Astrocyte of the spinal cord (primary cell): ENCODE measurements at regions not wholly inside any gene's neighbourhood (a gene's known extent, or its start where the extent isn't known, plus 50 kb on each side); places are given as distances from the start of the nearest gene placed in this dataset.
A peak's percentile ranks its signal among the peaks of the same experiment; 100 is the strongest.

ENCODE experiments used
- DNase-seq: peaks from one replicate; pipeline ENCODE4 v3.0.0; 2011; ENCODE audit warnings: low read depth, low spot score
- H3K4me3 ChIP-seq: 2 replicates; pipeline ENCODE4 v1.5.1; 2011; ENCODE audit warnings: low read depth, mild to moderate bottlenecking, low read length, moderate library complexity
- in situ Hi-C: cut with HindIII; loops from 2 replicates; pipeline ENCODE4 v1.10.0; 2017; ENCODE audit warnings: low sequenced_read_pairs
- TF ChIP-seq, protein P1 (sequence below): IDR thresholded peaks from 2 replicates; pipeline ENCODE4 v1.5.1; 2012; ENCODE audit warnings: low read depth, mild to moderate bottlenecking, low read length, inconsistent platforms

DNA sequence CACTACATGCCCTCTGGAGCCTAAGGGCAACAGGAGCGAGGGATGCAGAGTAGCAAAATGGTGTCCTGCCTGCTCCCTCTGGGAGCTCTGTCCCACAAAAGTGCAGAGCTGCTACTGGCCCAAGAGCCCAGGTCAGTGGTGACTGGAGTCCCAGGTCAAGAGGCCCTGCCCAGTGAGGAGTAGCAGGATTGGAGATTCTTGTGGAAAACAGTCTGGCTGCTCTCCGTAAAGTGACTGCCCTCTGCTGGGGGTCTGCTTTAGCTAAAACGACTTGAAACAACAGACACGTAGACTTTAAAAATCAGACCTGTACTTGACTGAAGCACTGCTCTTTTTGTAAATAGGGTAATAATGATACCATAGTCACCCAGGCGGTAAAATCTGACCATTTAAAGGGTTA lies 917.0 kb downstream of the MAT2B start:
- TF ChIP-seq, protein P1, sequence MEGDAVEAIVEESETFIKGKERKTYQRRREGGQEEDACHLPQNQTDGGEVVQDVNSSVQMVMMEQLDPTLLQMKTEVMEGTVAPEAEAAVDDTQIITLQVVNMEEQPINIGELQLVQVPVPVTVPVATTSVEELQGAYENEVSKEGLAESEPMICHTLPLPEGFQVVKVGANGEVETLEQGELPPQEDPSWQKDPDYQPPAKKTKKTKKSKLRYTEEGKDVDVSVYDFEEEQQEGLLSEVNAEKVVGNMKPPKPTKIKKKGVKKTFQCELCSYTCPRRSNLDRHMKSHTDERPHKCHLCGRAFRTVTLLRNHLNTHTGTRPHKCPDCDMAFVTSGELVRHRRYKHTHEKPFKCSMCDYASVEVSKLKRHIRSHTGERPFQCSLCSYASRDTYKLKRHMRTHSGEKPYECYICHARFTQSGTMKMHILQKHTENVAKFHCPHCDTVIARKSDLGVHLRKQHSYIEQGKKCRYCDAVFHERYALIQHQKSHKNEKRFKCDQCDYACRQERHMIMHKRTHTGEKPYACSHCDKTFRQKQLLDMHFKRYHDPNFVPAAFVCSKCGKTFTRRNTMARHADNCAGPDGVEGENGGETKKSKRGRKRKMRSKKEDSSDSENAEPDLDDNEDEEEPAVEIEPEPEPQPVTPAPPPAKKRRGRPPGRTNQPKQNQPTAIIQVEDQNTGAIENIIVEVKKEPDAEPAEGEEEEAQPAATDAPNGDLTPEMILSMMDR, result peak; percentile 37
- no peak overlapping the region for H3K4me3 ChIP-seq
- in situ Hi-C loops, result no loop called here
- peak; percentile 26 for DNase-seq

DNA sequence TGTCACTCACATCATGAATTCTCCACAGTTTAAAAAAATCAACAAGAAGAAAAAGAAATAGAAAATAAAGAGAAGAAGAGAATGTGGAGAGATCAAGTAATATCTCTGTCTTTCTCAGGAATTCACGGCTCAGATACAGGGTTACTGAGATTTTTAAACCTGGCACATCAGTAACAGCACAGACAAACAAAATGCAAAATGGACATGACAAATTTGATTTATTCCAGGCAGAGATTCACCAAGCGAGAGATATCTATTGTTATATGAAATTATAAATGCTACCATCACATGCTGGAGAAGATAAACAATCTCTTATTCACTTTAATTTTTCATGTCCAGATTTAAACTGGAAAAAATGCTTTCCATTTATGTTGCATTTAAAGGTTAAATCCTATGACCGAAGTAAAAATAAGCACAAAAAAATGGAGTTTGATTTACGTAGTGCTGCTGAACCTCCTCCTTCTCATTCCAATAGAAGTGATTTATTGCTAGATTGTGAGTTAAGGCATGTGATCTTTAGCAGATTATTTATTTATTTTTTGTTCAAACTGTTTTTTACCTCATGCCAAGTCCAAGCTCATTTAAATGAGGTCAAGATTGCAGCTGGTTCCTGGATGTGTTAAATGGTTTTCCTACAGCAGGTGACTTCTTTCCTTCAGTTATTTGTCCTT lies 926.4 kb downstream of the MAT2B start:
- TF ChIP-seq, protein P1, result no peak
- H3K4me3 ChIP-seq, result no peak overlapping the region
- in situ Hi-C loops, result no loop called here
- no peak for DNase-seq

DNA sequence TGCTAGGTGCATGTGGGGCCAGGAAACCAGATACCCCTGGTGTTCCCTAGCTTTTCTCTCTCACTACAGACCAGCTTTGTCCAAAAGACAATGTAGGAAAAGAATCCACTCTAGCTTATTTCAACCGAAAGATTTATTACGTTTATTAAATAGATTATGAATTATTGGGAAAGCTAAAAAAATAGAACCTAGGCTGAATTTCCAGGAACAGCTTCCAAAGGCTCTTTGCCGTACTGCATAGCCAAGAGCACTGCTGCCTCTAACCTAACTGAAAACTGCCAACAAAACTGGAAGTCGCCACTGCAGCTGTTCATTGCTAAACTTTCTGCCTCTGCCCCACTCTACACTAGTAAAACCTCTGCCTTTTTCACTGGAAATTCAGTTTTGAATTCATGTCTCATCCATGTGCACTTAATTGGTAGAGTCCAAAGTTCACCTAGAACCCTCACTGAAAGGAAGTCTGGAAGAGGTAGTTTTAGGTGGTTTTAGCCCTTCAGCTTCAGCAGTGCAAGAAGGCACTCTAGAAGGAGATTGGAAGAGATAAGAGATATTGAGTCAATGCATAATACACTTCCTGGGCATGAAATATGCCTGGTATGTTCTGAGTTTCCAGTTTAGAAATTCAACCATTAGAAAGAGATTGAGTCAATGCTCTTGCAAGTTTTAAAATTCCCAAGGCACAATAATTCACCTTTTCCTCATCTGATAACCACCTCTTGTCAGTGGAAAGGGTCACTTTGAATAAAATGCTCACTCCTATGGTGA lies 927.9 kb downstream of the MAT2B start:
- no peak overlapping the region for H3K4me3 ChIP-seq
- DNase-seq, result peak; percentile 9
- TF ChIP-seq, protein P1, result no peak
- in situ Hi-C loops, result no loop called here

DNA sequence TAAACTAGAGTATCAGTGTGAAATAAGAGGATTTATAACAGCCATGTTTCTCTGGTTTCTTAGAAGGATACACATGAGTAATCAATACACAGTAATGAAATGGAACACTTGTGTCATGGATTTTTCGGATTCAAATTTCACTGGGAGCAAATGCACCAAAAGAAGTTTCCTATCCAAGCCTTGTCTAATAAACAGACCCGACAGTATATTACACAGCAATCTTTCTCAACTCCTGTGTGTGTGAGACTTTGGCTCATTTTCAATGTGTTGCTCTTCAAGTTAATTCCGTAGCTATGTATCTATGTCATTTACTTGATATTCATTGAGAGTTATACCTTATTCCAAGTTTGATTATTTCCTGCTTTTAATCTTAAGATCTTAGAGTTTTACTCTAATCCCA lies 930.2 kb downstream of the MAT2B start:
- in situ Hi-C loops, result no loop called here
- no peak for DNase-seq
- TF ChIP-seq, protein P1, result no peak
- no peak overlapping the region for H3K4me3 ChIP-seq

DNA sequence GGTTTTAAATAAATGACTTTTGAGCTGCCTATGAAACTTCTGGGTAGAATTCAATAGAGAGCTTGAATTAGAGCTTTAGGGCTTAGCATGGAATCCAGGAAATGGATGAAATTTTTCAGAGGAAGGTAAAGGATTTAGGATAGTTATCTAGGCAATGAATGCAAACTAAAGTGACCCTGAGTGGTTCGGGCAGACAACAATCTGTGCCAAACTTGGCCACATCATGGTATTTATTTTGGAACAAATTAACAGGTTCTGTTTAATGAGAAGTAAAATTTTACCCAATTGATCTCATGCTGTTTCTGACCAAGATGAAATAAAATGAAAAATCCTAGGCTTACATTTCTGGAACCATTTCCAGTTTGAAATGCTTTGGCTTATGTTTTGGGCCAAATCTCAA lies 934.4 kb downstream of the MAT2B start:
- in situ Hi-C loops, result no loop called here
- TF ChIP-seq, protein P1, result no peak
- no peak overlapping the region for H3K4me3 ChIP-seq
- no peak for DNase-seq

DNA sequence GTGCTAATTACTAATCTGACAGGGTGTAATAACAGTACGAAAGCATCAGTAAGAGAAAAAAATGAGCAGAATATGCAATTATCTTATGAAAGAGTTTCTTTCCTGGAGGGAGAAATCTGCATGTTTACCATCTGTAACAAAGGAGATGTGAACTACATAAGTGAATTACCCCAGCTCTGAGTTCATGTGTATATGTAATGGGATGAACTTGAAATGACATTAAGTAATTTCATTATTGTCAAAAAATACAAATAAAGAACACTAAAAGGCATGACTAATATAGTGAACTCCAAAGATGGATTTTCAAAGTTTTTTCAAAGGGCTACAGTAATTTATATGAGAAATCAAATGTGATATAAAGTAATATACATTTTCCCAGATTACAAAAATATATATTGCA lies 944.0 kb downstream of the MAT2B start:
- in situ Hi-C loops, result no loop called here

More for the DNA sequence above, 944.0 kb downstream of the MAT2B start:
- TF ChIP-seq, protein P1, result no peak
- no peak for DNase-seq
- H3K4me3 ChIP-seq, result no peak overlapping the region
